ENCODE measurements at regions not wholly inside any gene's neighbourhood (a gene's known extent, or its start where the extent isn't known, plus 50 kb on each side); places are given as distances from the start of the nearest gene placed in this dataset.

DNA sequence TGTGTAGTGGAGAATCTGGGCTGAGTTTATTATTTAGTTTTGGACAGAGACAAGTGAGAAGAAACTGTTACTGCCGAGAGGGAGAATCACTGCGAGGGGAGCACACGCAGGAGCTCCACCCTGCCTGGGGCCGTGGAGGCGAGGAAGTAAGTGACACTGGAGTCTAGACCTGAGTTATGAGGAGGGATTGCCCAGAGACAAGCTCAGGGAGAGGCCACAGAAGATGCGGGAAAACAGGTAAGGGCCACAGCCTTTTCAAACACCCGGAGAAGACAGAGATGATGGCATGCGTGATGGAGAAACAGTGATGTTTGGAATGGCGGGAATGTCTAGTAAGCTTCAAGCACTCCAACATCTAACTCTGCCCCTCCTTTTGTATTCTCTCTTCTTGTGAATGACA lies 84.1 kb downstream of the TNFSF11 start:
- no peak for DNase-seq

DNA sequence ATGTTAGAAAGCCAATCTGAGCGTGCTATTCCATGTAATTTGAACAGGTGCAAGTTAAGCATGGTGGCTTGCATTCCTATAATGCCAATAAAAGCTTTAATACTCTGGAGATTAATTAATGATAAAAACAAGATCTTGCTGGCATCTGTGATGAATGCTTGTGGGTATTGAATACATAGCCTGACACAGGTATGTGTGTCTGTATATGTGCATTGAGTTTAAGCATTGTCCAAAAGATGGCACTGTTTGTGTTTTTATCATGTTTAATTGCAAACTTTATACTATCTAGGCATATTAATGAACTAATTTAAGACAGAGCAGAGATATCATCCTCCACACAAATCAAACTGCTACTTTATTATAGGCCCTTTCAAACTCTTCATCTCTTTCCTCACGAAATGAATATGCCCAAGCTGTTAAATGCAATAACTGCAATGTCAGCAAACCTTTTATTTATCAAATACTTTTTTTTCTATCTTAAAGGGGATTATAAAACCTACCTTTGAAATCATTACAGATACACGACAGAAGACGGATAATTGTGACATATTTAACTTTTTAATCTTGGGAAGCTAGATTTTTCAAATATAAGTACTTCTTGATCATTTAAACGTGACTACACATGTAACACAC lies 86.5 kb downstream of the TNFSF11 start:
- DNase-seq = no peak

DNA sequence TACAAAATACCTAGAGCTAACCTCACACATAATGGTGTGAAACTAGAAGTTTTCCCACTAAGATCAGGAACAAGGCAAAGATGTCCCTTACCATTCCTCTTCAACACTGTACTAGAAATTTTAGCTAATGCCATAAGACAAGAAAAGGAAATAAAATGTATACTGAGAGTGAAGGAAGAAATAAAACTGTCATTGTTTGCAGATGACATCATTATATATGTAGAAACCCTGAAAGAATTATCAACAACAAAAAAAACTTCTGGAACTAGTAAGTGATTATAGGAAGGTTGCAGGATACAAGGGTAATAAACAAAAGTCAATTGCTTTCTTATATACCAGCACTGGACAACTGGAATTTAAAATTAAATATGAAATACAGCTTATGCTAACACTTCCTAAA lies 93.7 kb downstream of the TNFSF11 start:
- DNase-seq = no peak

DNA sequence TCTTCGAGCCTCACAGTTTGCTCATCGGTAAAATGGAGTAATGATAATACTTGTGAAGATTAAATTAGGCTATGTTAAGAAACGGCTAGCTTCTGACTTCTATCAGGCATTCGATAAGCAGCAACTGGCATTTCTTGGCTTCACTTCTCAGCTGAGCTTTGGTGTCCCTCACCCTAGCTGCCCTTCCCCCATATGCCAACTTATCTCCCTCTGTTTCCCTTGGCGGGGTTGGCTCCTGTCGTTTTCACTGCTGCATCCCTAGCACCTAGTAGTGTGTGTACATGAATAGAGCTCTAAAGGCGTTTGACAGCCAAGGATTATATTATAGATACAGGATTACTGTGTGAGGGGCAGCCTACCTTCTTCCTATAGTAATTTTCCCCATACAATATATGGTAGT lies 97.5 kb downstream of the TNFSF11 start:
- DNase-seq = no peak

DNA sequence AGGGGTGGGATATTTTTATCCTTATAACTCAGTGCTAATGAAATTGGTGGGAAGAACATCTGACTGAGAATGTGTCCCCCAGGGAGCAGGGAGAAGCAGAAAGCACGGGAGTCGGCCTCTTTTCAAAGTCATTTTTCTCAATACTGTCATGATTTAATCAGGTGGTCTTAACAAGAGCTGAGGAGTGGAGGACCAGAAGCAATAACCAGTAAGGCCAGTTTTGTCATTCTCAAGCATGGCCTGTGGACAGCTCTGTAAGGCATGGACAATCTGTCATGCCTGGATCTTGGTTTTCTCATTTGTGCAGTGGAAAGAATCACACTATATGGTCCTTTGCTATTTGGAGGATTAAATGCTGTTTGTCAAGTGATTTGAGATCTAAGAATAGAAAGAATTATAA lies 99.7 kb downstream of the TNFSF11 start:
- no peak for DNase-seq

DNA sequence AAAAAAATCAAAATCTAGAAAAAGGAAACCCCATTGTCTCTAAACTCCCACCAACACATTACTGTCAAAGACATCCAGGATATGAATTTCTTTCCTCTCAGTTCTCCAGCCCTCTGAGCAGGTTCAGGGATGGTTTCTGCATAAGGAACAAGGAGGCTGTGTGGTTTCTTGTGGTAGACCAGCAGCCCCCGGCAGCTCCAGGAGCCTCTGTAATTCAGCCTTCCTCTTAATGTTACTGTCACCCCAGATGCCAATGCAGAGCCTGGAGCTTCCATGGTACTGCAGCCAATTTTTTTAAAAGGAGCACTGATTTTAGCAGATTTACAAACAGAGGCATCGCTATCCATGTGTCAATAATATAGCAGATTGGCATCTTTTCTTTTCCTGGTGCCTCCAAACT lies 100.6 kb upstream of the FAM216B start:
- no peak for DNase-seq

DNA sequence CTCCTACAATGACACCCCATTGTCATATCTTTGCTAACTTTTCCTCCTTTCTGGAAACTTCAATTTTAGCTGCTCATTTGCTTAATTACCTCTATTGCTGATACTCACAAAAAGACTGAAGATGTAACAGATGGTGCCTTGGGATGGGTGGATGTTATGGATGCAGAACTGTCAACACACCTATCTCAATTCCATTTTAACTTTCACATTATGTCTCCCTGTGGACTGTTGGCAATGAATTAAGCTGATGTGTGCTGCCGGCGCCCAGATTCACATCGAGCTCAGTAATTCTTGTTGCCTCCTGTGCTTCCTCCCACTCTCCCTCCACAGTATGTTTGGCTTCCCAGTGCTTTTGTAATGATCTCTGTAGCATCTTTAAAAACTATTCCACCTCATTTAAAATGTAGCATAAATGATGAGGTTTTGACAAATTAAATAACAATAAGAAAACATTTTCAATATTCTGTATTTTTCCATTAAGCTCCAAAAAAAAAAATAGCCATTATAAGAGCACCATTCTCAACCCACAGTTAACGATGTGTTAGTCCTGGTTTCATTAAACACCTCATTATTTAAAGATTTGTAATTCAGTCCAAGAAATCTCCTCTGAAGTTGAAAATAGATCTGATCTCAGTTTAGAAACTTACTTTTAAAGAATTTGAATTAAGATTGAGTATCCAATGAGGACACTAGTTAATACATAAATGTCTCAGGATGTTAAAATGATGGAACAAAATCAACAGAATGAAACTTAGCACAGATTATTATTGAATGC lies 99.9 kb upstream of the FAM216B start:
- no peak for DNase-seq

DNA sequence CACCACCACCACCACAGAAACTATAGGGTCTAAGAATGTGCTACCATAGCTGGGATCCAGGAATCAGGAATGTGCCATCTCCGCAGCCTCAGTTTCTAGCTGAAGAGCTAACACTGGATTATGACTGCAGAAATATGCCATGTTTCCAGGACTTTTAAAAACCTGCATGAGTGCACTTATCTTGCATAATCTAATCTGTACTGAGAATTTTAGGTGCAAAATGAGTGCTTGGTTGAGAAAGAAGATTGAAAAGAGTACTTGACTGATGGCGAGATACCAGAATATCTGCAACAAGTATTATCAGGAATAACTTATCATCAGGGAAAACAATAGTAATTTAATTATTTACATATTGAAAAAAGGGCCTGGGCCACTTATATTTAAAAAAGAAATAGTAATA lies 97.2 kb upstream of the FAM216B start:
- DNase-seq = no peak

DNA sequence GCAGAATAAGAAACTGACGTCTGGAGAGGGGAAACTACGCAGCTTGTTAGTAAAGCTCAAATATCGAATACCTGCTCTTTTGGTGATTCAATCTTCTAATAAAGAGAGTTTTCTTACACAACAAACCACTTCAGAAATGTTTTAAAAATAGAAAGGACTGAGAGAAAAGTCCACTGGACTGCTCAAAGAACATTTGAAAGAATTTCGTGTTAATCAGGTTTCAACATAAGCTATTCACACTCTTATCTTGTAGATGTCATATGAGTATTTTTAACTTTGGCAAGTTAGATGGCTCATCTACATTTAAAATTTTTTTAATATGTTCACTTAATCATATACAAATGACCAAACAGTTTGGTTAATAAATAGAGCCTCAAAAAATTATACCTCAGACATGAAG lies 95.6 kb upstream of the FAM216B start:
- DNase-seq = no peak

DNA sequence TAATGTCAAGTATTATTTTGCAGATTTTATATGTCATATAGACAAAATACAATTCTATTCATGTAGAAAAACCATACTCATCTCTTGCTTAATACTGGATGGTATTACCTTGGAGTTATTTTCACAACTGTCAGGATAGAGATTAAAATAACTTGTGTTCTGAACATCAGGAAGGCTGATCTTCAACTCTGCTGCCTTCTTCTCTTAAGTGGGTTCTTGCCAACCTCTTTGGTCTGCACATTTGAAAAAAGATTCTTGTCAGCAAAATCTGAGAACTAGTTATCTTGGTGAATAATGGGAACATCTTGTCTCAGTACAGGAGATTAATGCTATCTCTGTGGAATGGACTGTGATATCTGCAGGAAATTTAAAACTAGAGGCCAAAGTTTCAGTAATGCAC lies 95.2 kb upstream of the FAM216B start:
- DNase-seq = no peak

DNA sequence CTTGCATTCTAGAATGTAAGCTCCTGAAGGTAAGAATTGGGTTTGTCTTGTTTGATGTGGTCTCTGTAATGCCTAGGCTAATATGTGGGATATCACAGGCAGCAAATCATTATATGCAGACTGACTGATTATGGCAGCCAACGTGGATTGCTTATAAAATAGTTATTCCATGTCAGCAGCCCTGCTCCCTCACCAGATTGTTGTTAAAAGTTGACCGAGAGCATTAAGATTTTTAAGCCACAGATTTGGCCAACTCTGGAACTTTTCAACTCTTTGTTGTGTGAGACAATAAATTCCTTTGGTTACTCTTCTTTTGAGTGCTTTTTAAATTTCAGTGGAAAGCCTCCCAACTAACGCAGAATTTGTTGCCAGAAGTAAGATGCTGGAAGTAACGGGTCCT lies 92.6 kb upstream of the FAM216B start:
- no peak for DNase-seq

DNA sequence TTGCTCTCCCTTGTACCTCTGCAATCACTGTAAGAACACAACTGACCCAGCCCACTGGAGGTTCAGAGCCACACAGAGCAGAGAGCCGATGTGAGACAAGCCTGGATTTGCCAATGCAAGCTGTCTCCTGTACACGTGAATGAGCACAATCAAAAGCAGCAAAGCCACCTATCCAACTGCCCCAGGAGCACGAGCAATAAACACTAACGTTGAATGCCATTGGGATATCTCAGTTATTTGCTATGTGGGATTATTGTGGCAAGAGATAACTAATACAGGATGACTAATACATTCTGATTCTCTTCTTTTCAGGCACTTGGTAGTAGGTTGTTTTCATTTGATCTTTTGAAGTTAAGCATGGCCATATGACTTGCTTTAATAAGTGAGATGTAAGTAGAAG lies 85.2 kb upstream of the FAM216B start:
- DNase-seq = no peak

DNA sequence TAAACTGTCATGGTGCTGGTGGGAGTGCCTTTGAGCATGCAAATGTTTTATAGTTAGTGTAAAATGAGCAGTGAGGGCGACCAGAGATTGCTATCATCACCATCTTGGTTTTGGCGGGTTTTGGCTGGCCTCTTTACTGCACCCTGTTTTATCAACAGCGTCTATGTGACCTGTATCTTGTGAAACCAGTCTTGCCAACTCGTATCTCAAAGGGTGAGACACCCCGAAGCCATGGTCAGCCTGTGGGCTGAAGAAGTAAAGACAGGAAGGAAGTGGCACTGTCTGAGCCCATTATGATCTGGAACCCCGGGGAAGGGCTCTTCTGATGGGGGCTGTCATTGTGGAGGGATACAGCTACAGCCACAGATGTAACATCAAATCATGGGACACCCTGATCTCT lies 81.5 kb upstream of the FAM216B start:
- no peak for DNase-seq

DNA sequence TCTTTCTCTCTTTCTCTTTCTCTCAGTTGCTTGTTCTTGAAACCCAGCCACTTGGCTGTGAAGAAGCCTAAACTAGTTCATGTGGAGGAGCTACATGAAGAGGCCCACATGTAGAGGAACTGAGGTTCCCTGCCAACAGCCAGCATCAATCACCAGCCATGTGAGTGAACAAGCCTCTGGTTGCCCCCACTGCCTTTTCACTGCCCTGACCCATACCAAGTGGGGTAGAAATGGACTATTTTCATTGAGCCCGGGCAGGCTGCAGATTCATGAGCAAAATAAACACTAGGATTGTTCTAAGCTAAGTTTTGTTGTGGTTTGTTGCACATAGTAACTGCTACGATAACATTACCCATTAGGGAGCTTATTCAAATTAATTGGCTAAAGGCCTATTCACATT lies 78.7 kb upstream of the FAM216B start:
- no peak for DNase-seq

DNA sequence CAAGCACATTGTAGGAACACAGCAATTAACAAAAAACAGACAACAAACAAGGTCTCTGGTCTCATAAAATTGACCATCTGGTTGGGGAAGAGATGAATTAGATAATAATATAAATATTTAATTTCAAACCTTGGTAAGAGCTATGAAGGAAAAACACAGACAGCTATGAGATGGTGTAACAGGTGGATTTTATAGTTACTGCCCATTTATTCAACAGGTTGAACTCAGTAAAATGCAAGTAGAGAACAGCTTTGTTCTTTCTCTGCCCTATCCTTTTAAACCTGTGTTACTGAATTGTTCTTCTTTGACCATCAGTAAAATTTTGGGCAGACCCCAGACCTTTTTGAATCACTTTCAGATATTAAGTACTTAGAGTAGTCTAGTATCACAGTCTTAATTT lies 77.6 kb upstream of the FAM216B start:
- no peak for DNase-seq

DNA sequence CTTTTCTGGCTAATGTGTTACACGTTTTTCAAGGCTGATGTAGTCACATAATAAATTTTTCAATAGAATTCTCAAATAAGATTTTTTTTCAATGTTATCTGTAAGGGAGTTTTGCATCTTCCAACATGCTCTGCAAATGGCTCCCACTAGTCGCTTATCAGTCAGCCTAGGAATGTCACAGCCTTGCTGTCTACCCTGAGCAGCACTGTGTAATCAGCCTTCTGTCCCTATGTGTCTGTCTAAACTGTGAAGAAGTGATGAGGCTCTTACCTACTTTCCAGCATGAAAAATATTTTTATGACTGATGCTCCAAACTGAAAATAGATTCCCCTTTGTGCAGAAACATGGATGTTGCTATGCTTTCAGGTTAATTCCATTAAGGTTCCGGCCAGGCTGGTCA lies 75.1 kb upstream of the FAM216B start:
- DNase-seq = no peak

DNA sequence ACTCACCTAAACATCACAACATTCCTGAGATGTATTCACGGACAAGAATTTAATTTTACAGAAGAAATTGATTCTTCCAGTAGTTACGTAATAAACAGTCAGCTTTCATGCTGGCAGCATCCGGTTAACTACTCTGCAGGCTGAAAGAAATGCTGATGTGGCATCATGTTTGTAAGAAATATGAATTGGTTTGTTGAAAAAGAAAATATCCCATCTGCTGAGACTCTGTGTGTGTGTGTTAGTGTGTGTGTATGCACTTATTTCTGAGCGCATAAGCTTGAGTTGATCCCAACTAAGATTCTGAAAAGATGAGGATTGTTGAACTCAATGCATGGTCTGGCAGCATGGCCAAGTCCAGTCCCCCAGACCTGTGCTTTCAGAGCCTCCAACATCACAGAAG lies 74.3 kb upstream of the FAM216B start:
- no peak for DNase-seq

DNA sequence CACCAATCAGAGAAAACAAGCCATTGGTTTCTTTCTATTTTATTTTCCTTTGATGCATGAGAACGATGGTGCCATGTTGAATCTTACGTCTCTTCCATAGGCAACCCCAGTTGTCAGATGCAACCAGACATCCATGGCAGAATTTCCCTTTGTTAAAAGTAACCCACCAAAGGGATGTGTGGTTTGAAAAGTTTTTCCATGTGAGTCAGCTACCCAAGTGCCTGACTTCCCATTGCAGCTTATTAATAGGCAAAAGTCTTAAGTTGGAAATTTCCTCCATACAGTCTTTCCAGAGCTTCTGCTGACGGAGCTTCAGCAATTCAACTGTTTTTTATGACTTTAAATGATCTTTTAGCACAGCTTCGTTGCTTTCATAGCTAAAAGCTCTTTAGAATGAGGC lies 73.8 kb upstream of the FAM216B start:
- DNase-seq = no peak

DNA sequence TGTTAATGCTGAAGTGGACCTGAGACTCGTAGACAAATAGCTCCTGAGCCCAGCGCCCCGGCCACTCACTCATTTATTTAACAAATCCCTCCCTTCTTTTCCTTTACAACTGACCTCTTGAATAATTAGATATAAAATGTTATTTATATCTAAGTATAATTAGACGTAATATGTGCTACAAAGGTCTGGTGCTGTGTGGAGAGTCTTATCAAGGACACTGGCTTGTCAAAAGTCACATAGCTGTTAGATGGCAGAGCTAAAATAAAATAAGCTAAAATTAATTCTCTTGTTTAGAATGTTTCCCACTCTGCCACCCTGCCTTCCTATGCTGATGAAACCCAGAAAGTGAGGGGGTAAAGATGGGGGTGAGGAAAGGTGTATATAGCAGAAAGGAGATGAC lies 73.0 kb upstream of the FAM216B start:
- DNase-seq = no peak

DNA sequence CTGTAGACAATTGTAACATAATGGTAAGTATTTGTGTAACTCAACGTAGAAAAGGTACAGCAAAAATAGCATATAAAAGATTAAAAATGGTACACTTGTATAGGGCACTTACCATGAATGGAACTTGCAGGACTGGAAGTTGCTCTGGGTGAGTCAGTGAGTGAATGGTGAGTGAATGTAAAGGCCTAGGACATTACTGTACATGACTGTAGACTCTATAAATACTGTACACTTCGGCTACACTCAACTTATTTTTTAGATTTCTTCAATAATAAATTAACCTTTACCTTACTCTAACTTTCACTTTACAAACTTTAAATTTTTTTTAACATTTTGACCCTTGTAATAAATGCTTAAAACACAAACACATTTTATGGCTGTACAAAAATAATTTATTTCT lies 72.1 kb upstream of the FAM216B start:
- DNase-seq = no peak

DNA sequence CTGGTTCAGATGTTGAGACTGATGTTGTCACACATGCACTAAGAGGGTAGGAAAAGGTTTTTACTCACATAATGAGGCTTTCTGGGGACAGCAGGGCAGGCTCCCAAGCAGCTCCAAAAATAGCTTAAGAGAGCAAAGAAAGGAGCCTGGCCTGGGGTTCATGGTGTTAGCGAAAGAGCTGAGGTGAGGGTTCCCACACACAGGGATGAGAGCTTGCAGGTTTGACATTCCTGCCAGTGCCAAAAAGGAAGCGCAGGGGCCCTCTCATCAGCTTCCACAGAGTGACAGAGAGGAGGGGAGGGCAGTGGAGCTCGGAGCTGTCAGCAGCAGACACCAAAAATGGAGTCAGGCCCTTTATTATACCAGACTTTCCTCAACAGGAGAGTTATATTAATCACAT lies 65.5 kb upstream of the FAM216B start:
- no peak for DNase-seq

DNA sequence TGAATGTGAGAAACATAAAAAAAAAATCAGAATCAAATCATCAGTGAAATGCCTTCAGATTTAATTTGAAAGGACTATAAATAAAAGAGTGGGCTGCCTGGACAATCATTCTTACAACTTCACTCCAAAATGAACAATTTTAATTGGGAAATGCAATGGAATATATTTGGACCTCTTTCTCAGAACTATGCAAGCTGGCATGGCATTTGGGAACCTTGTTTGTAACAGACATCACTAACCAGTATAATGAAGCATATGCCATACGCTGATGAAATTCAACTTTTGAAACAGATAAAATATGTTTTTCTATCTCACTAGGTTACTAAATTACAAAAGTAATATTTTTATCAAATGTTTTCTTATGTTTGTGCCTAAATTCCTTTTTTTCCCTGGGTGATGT lies 64.2 kb upstream of the FAM216B start:
- DNase-seq = no peak

DNA sequence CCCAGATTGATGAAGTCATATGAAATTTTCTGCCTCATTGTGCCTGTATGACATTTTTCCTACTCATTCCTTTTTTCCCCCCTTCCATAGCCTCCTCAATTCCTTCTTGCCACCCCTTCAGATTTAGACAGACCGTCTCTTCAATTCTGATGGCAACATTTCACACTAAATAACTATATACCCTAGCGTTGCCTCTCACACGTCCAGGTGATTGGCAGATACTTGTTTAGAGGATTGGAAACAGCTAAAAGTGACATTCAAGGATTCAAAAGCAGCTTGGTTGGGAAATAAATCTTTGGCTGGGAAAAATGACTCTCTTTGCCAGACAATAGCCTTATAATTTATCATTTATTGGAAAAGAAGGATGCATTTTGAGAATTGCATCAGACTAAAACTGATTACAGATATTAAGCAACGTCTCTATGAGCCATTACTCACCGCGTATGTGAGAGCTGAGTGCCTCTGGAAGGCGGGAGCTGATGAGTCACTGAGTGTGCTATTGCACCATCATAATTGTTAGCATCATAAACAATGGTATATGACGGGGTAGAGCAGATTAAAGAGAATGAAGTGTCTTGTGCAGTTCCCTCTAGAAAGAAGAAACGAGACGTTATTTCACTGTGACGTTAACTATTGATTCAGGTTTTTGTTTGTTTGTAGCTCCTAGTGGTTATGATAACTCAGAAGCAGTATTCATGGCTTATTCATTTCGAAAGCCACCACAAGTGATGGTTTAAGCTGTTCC lies 61.1 kb upstream of the FAM216B start:
- peak; percentile 16 for DNase-seq

DNA sequence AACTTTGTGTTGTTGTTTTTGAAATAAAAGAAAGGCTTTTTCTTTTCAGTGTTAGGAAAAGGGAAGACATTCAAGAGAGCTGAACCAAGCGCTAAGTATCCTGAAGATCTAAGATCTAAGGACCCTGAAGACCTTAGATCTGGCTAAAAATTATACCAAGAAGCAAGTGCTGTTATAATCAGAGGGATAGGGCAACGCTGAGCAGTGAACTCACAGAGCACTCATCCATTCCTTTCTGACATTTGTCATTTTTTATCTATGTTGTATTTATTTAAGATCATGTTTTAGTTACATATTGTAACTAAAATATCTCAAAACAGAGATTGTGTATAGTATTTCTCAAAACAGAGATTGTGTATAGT lies 60.5 kb upstream of the FAM216B start:
- DNase-seq = no peak
